ENCODE measurements at regions not wholly inside any gene's neighbourhood (a gene's known extent, or its start where the extent isn't known, plus 50 kb on each side); places are given as distances from the start of the nearest gene placed in this dataset.

DNA sequence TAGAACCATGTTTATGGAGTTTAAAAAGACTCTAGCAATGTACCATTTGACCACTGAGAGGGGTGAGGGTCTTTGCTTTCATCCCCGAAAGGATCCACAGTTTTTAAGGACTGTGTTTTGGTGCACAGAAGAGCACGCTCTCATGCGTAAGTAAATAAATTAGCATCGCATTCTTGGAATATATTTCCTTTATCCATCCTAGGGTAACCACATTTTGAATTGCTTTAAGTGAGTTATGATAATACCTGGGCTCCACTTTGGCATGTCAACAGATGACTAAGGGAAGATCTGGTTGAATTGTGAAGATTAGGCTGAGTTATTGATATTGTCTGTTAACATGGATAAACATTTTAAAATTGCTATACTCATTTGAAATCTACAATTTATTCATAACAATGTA is 89.4 kb upstream of the EDIL3 start:
- TF ChIP-seq, protein P1, sequence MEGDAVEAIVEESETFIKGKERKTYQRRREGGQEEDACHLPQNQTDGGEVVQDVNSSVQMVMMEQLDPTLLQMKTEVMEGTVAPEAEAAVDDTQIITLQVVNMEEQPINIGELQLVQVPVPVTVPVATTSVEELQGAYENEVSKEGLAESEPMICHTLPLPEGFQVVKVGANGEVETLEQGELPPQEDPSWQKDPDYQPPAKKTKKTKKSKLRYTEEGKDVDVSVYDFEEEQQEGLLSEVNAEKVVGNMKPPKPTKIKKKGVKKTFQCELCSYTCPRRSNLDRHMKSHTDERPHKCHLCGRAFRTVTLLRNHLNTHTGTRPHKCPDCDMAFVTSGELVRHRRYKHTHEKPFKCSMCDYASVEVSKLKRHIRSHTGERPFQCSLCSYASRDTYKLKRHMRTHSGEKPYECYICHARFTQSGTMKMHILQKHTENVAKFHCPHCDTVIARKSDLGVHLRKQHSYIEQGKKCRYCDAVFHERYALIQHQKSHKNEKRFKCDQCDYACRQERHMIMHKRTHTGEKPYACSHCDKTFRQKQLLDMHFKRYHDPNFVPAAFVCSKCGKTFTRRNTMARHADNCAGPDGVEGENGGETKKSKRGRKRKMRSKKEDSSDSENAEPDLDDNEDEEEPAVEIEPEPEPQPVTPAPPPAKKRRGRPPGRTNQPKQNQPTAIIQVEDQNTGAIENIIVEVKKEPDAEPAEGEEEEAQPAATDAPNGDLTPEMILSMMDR (IDR thresholded peaks at IDR 0.05; ENCODE audit: insufficient read depth, low read length): no peak

DNA sequence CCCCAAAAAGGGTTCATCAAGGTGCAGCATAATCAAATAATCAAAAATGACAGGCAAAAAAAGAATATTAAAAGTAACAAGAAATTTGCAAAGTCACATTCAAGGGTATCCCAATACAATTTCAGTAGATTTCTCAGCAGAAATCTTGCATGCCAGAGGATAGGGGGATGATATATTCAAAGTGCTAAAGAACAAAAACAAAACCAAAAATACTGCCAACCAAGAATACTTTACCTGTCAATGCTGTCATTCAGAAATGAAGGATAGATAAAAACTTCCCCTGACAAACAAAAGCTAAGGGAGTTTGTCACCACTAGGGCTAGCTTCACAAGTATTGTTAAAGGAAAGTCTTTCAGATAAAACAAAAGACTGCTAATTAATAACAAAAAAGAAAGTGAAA is 68.7 kb upstream of the EDIL3 start:
- DNase-seq (ENCODE audit: low read depth): no peak
- H3K4me3 ChIP-seq (ENCODE audit: low read depth, low read length): no peak overlapping the region
- TF ChIP-seq, protein P1 (IDR thresholded peaks at IDR 0.05; ENCODE audit: insufficient read depth, low read length): no peak

More for the DNA sequence above, 89.4 kb upstream of the EDIL3 start:
- no peak for DNase-seq (ENCODE audit: low read depth)
- no peak overlapping the region for H3K4me3 ChIP-seq (ENCODE audit: low read depth, low read length)

DNA sequence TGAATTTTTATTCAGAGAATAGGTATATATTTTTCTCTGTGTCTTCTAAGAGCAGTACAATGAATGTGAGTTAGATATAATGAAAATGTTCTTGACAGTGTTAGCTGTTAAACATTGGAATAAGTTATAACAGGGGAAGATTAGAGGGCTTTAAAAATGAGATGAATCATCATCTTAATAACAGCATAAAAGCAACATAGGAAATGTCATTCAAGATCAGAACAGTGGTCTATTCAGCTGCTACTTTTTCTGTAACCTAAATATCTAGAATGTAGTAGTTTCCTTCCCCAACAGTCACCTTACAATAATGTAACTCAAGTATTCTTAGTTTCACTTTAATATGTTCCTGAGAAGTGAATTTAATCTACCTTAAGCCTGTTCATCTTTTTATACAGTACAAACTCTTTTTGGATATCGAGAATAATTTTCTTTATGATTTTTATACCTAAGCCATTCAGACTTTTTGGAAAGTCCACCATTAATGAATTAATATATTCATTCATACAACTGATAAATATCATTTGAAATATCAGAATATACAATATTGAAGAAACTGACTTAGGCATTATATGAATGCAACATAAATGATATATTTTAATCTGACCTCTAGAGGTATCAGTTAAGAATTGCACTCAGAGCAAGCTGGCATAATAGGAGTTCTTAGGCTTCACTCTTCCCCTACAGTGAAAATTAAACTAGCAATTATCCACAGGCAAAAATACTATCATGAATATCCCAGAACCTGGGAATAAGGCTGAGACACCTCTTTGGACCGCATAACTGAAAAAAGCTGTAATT is 66.1 kb upstream of the EDIL3 start:
- peak; percentile 41 for DNase-seq (ENCODE audit: low read depth)
- no peak overlapping the region for H3K4me3 ChIP-seq (ENCODE audit: low read depth, low read length)
- TF ChIP-seq, protein P1 (IDR thresholded peaks at IDR 0.05; ENCODE audit: insufficient read depth, low read length): peak; percentile 63

DNA sequence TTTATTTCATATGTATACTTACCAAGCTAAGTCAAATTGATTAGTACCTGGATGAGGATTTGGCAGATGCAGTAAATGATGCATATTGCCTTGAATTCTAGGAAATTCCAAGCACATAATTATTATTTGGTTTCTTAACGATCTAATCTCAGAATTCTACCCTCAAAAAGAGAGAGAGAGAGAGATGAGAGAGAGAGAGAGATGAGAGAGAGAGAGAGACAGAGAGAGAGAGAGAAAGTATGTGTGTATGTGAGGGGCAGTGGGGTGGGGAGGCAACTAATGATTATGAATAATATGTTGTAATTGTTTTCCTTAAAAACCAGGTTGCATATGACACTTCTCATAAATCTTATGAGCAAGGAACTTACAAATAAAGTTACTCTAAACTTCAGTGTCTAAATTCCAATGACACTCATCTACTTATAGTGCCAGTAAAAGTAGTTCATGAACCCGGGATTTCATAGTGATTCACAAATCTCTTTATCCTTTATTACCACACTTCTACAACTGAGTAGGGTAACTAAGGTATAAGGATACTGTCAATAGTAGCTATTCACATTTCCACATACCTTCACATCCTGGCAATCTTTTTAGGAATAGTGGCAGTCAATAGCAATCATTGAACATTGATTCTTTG is 60.5 kb upstream of the EDIL3 start:
- peak; percentile 15 for DNase-seq (ENCODE audit: low read depth)
- H3K4me3 ChIP-seq (ENCODE audit: low read depth, low read length): no peak overlapping the region
- TF ChIP-seq, protein P1 (IDR thresholded peaks at IDR 0.05; ENCODE audit: insufficient read depth, low read length): no peak

DNA sequence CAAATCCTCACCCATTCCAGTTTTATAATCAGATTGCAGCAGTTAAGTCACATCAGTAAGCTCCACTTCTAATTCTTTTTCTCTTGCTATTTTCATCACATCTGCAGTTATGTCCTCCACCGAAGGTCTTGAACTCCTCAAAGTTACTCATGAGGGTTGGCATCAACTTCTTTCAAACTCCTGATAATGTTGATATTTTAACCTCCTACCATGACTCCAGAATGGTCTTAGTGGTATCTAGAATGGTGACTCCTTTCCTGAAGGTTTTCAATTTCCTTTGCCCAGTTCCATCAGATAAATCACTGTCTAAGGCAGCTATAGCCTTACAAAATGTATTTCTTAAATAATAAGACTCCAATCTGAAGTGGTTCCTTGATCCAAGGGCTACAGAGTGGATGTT is 53.8 kb upstream of the EDIL3 start:
- peak; percentile 61 for DNase-seq (ENCODE audit: low read depth)
- TF ChIP-seq, protein P1 (IDR thresholded peaks at IDR 0.05; ENCODE audit: insufficient read depth, low read length): no peak
- no peak overlapping the region for H3K4me3 ChIP-seq (ENCODE audit: low read depth, low read length)

DNA sequence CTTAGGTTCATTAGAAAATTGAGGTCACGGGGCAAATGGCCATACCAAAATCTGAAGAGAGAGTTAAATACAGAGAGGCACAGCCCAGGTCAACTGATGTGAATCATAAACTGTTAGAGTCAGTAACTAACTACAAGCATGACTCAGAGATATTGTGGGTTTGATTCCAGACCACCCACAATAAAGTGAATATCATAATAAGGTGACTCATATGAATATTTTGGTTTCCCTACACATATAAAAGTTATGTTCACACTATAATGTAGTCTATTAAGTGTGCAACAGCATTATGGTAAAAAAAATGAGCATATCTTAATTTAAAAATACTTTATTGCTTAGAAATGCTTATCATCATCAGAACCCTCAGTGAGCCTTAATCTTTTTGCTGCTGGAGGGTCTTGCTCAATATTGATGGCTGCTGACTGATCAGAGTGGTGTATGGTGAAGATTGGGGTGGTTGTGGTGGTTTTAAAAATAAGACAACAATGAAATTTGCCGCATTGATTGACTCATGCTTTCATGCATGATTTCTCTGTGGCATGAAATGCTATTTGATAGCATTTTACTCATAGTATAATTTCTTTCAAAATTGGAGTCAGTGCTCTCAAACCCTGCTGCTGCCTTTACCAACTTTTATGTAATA is 53.1 kb upstream of the EDIL3 start:
- TF ChIP-seq, protein P1 (IDR thresholded peaks at IDR 0.05; ENCODE audit: insufficient read depth, low read length): no peak
- DNase-seq (ENCODE audit: low read depth): peak; percentile 85
- H3K4me3 ChIP-seq (ENCODE audit: low read depth, low read length): no peak overlapping the region
